A673 (cell line): ENCODE measurements at regions not wholly inside any gene's neighbourhood (a gene's known extent, or its start where the extent isn't known, plus 50 kb on each side); places are given as distances from the start of the nearest gene placed in this dataset.
"Not testable (repeated sequence)": the region's sequence is repeated elsewhere in the genome, so short reads cannot be mapped to it uniquely, and the experiment has no call there.

ENCODE experiments used
- BruUV-seq: library from RNA; stranded (reverse); fragments of 400-500 nt; replicated peaks from 2 replicates; lab custom pipeline; 2021; lab: Mats Ljungman, UMichigan
- CTCF ChIA-PET: fragments of 300-600 bp; sonication (Branson Sonifier 250); formaldehyde crosslinking; loops from one replicate; lab custom pipeline; 2022; ENCODE audit warnings: antibody characterized with exemption; lab: Charles Lee
- POLR2A ChIA-PET: fragments of 300-600 bp; sonication (Branson Sonifier 250); formaldehyde crosslinking; loops from one replicate; lab custom pipeline; 2022; ENCODE audit warnings: antibody characterized with exemption; ENCODE audit not compliant: low non-redundant PET; lab: Charles Lee
- DNase-seq: peaks from one replicate; pipeline ENCODE4 v3.0.0-alpha.2; 2015; ENCODE audit warnings: low spot score
- H3K27ac ChIP-seq: fragments of 200-600 bp; sonication (generic); 2 replicates; pipeline ENCODE4 v1.5.1; 2016; ENCODE audit warnings: mixed run types, low read depth, mild to moderate bottlenecking, mixed read lengths, antibody characterized with exemption, low read length; ENCODE audit not compliant: poor library complexity, severe bottlenecking
- H3K27me3 ChIP-seq: fragments of 200-600 bp; sonication (generic); replicated peaks from 2 replicates; pipeline ENCODE4 v1.6.1; 2017; ENCODE audit warnings: mixed run types, low read depth, mild to moderate bottlenecking, mixed read lengths, antibody characterized with exemption, low read length; ENCODE audit not compliant: insufficient read depth, poor library complexity
- H3K36me3 ChIP-seq: fragments of 200-600 bp; sonication (generic); 2 replicates; pipeline ENCODE4 v1.6.1; 2016; ENCODE audit warnings: mixed run types, mild to moderate bottlenecking, mixed read lengths, antibody characterized with exemption, low read length; ENCODE audit not compliant: insufficient read depth, poor library complexity, severe bottlenecking
- H3K4me1 ChIP-seq: fragments of 200-600 bp; sonication (generic); 2 replicates; pipeline ENCODE4 v1.6.1; 2017; ENCODE audit warnings: mixed run types, mild to moderate bottlenecking, mixed read lengths, antibody characterized with exemption, low read length; ENCODE audit not compliant: insufficient read depth, poor library complexity, severe bottlenecking
- H3K4me3 ChIP-seq: fragments of 200-600 bp; sonication (generic); 2 replicates; pipeline ENCODE4 v1.5.1; 2016; ENCODE audit warnings: low read depth, mixed run types, mild to moderate bottlenecking, mixed read lengths, low read length; ENCODE audit not compliant: poor library complexity, severe bottlenecking
- H3K9me3 ChIP-seq: fragments of 200-600 bp; sonication (generic); 2 replicates; pipeline ENCODE4 v1.6.1; 2016; ENCODE audit warnings: mixed run types, low read depth, mild to moderate bottlenecking, mixed read lengths, antibody characterized with exemption, low read length; ENCODE audit not compliant: poor library complexity, severe bottlenecking
- EZH2 ChIP-seq: fragments of 200-600 bp; sonication (generic); IDR thresholded peaks from 2 replicates; pipeline ENCODE4 v1.6.1; 2017; ENCODE audit warnings: borderline replicate concordance, low read depth, mild to moderate bottlenecking, mixed read lengths, antibody characterized with exemption, low read length; ENCODE audit not compliant: poor library complexity, severe bottlenecking
- intact Hi-C: fragments of 100-400 bp; cut with micrococcal nuclease; formaldehyde crosslinking; loops from one replicate; pipeline ENCODE4 v1.10.0; 2022; ENCODE audit not compliant: unreplicated experiment
- TF ChIP-seq, protein P1 (sequence below): fragments of 300-800, 200-600 bp; sonication (generic); conservative IDR thresholded peaks from 2 replicates; pipeline ENCODE4 v1.5.1; 2017; ENCODE audit warnings: low read depth, mild to moderate bottlenecking, antibody characterized with exemption, low read length, moderate library complexity, mixed read lengths

DNA sequence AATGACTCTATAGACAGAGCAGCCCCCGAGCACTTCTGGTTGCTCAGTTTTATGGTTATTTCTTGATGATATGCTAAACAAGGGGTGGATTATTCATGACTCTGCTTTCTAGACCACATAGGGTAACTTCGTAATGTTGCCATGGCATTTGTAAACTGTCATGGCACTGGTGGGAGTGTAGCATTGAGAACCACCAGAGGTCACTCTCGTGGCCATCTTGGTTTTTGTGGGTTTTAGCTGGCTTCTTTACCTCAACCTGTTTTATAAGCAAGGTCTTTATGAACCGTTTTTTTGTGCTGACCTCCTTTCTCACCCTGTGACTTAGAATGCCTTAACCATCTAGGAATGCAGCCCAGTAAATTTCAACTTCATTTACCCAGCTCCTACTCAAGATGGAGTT is 1036.2 kb upstream of the FLRT2 start:
- H3K27me3 ChIP-seq: no peaks in the 10 kb centered on the region
- no peaks in the 10 kb centered on the region for H3K36me3 ChIP-seq
- peak; percentile 4 for DNase-seq
- no peak overlapping the region for H3K4me3 ChIP-seq
- H3K9me3 ChIP-seq: peaks cover 5% of the 10 kb centered on the region
- intact Hi-C loops: no loop called here
- CTCF ChIA-PET: no interaction called here
- POLR2A ChIA-PET: no interaction called here
- no TSS peak for BruUV-seq
- no peak overlapping the region for H3K27ac ChIP-seq
- TF ChIP-seq, protein P1, sequence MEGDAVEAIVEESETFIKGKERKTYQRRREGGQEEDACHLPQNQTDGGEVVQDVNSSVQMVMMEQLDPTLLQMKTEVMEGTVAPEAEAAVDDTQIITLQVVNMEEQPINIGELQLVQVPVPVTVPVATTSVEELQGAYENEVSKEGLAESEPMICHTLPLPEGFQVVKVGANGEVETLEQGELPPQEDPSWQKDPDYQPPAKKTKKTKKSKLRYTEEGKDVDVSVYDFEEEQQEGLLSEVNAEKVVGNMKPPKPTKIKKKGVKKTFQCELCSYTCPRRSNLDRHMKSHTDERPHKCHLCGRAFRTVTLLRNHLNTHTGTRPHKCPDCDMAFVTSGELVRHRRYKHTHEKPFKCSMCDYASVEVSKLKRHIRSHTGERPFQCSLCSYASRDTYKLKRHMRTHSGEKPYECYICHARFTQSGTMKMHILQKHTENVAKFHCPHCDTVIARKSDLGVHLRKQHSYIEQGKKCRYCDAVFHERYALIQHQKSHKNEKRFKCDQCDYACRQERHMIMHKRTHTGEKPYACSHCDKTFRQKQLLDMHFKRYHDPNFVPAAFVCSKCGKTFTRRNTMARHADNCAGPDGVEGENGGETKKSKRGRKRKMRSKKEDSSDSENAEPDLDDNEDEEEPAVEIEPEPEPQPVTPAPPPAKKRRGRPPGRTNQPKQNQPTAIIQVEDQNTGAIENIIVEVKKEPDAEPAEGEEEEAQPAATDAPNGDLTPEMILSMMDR: peak; percentile 28; the same call in 1 of the 2 replicates
- TF ChIP-seq EZH2: no peak
- no peaks in the 10 kb centered on the region for H3K4me1 ChIP-seq

GRCh38 chr14:84496677-84497076 is 1033.3 kb upstream of the FLRT2 start:
- ChIA-PET POLR2A (no interaction called here), CTCF (no interaction called here)
- Histone ChIP-seq H3K4me1 (no peaks in the 10 kb centered on the region), H3K36me3 (no peaks in the 10 kb centered on the region), H3K27me3 (no peaks in the 10 kb centered on the region), H3K27ac (no peak overlapping the region), H3K4me3 (no peak overlapping the region), H3K9me3 (no peaks in the 10 kb centered on the region)
- intact Hi-C loops: no loop called here
- no peak for DNase-seq
- TF ChIP-seq, protein P1: no peak
- TF ChIP-seq EZH2: no peak
- BruUV-seq: no TSS peak

GRCh38 chr14:84512823-84513222 is 1017.1 kb upstream of the FLRT2 start:
- DNase-seq, H3K36me3 ChIP-seq, CTCF ChIA-PET, BruUV-seq, H3K4me1 ChIP-seq, H3K4me3 ChIP-seq, POLR2A ChIA-PET, H3K9me3 ChIP-seq, H3K27me3 ChIP-seq, H3K27ac ChIP-seq, intact Hi-C loops: not testable (repeated sequence)

GRCh38 chr14:84519836-84520235 is 1010.1 kb upstream of the FLRT2 start:
- CTCF ChIA-PET: no interaction called here
- no TSS peak for BruUV-seq
- no peaks in the 10 kb centered on the region for H3K9me3 ChIP-seq

More at GRCh38 chr14:84519836-84520235, 1010.1 kb upstream of the FLRT2 start:
- Histone ChIP-seq H3K27ac (no peak overlapping the region), H3K4me1 (no peaks in the 10 kb centered on the region), H3K4me3 (no peak overlapping the region), H3K36me3 (no peaks in the 10 kb centered on the region), H3K27me3 (no peaks in the 10 kb centered on the region)
- no peak for TF ChIP-seq EZH2
- TF ChIP-seq, protein P1: no peak
- intact Hi-C loops: no loop called here
- POLR2A ChIA-PET: no interaction called here
- DNase-seq: no peak
